Activated CD8-positive, alpha-beta T cell treated with anti-CD3 and anti-CD28 coated beads for 36 hours (primary cell): ENCODE measurements at regions not wholly inside any gene's neighbourhood (a gene's known extent, or its start where the extent isn't known, plus 50 kb on each side); places are given as distances from the start of the nearest gene placed in this dataset.
"Not testable (repeated sequence)": the region's sequence is repeated elsewhere in the genome, so short reads cannot be mapped to it uniquely, and the experiment has no call there.

Experiments
- ATAC-seq: fragments of 200-7000 bp; cut with Tn5 transposase; one replicate; pipeline ENCODE4 v1.10.0; 2021; ENCODE audit warnings: mild to moderate bottlenecking, moderate library complexity
- CTCF ChIA-PET: fragments of 350-600 bp; sonication (Branson Sonifier 250); formaldehyde crosslinking; loops from one replicate; lab custom pipeline; 2021; ENCODE audit warnings: antibody characterized with exemption; lab: Charles Lee
- POLR2A ChIA-PET: fragments of 350-600 bp; sonication (Branson Sonifier 250); formaldehyde crosslinking; loops from one replicate; lab custom pipeline; 2021; ENCODE audit warnings: antibody characterized with exemption; lab: Charles Lee
- DNase-seq: peaks from one replicate; pipeline ENCODE4 v3.0.0-alpha.2; 2020
- H3K27ac Mint-ChIP-seq: one replicate; pipeline ENCODE4 v1.8.0; 2021; ENCODE audit warnings: mild to moderate bottlenecking, mixed read lengths
- H3K27me3 Mint-ChIP-seq: one replicate; pipeline ENCODE4 v1.8.0; 2021; ENCODE audit warnings: mixed read lengths
- H3K36me3 Mint-ChIP-seq: one replicate; pipeline ENCODE4 v1.8.0; 2021; ENCODE audit warnings: low read depth, mixed read lengths
- H3K4me1 Mint-ChIP-seq: one replicate; pipeline ENCODE4 v1.8.0; 2021; ENCODE audit warnings: low read depth, mixed read lengths
- H3K4me3 Mint-ChIP-seq: one replicate; pipeline ENCODE4 v1.8.0; 2021; ENCODE audit warnings: mild to moderate bottlenecking, moderate library complexity, mixed read lengths
- H3K9me3 Mint-ChIP-seq: one replicate; pipeline ENCODE4 v1.8.0; 2021; ENCODE audit warnings: mixed read lengths
- CTCF ChIP-seq: fragments of 200-600 bp; IDR thresholded peaks from one replicate; pipeline ENCODE4 v1.8.0; 2022; ENCODE audit warnings: antibody characterized with exemption, mild to moderate bottlenecking
- intact Hi-C: fragments of 100-400 bp; cut with micrococcal nuclease; formaldehyde crosslinking; loops from one replicate; pipeline ENCODE4 v1.10.0; 2022

GRCh38 chr5:91243852-91244251 lies 139.3 kb downstream of the ARRDC3 start:
- Mint-ChIP-seq H3K9me3 (peaks cover 12% of the 10 kb centered on the region), H3K36me3 (peaks cover 3% of the 10 kb centered on the region), H3K4me1 (peaks cover 4% of the 10 kb centered on the region), H3K27me3 (no peaks in the 10 kb centered on the region), H3K4me3 (no peak overlapping the region), H3K27ac (no peak overlapping the region)
- intact Hi-C loops, result no loop called here
- ChIA-PET CTCF (interaction anchor here (1.2 to 2.9 kb wide), 4 partner anchors 14 to 176 kb away, joined by 3 to 14 read pairs (median 4); no protein-coding TSS in a partner anchor), POLR2A (no interaction called here)
- no peak for DNase-seq
- TF ChIP-seq CTCF, result no peak
- ATAC-seq, result no peak

DNA sequence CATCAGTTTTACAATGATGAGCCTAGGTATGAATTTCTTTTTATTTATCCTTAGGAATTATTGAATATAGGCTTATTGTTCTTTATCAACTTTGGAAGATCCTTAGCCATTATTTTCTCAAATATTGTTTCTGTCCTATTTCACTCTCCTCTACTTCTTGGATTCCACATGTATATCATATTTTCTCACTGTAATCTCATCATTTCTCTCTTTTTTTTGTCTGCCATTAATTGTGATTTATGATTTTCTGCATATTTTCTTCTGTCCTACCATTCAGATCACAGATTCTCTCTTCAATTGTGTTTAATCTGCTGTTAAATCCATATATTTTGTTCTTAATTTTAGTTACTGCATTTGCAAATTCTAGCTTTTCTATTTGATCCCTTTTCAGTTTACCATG lies 139.8 kb downstream of the ARRDC3 start:
- no peak overlapping the region for H3K27ac Mint-ChIP-seq
- no peak overlapping the region for H3K4me3 Mint-ChIP-seq
- H3K4me1 Mint-ChIP-seq, result peaks cover 4% of the 10 kb centered on the region
- intact Hi-C loops, result no loop called here
- TF ChIP-seq CTCF, result no peak
- CTCF ChIA-PET, result interaction anchor here (1.2 to 2.9 kb wide), 5 partner anchors 11 to 176 kb away, joined by 3 to 14 read pairs (median 3); no protein-coding TSS in a partner anchor
- POLR2A ChIA-PET, result no interaction called here
- ATAC-seq (no peak), DNase-seq (no peak)
- peaks cover 3% of the 10 kb centered on the region for H3K36me3 Mint-ChIP-seq
- no peaks in the 10 kb centered on the region for H3K27me3 Mint-ChIP-seq
- peaks cover 12% of the 10 kb centered on the region for H3K9me3 Mint-ChIP-seq

DNA sequence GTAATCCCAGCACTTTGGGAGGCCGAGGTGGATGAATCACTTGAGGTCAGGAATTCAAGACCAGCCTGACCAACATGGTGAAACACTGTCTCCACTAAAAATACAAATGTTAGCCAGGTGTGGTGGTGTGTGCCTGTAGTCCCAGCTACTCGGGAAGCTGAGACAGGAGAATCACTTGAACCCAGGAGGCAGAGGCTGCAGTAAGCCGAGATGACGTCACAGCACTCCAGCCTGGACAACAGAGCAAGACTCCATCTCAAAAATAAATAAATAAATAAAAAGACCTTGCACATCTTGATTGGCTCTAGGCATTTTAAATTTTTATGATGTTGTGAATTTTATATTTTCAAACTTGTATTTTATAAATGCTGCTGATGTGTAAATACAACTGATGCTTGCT lies 141.7 kb downstream of the ARRDC3 start:
- H3K4me1 Mint-ChIP-seq, H3K27ac Mint-ChIP-seq, H3K4me3 Mint-ChIP-seq, H3K36me3 Mint-ChIP-seq, DNase-seq, ATAC-seq, intact Hi-C loops, H3K27me3 Mint-ChIP-seq, POLR2A ChIA-PET: not testable (repeated sequence)
- peaks cover 12% of the 10 kb centered on the region for H3K9me3 Mint-ChIP-seq
- CTCF ChIA-PET, result interaction anchor here (1.4 to 3.0 kb wide), 2 partner anchors 144 to 148 kb away, joined by 3 to 11 read pairs; no protein-coding TSS in a partner anchor

DNA sequence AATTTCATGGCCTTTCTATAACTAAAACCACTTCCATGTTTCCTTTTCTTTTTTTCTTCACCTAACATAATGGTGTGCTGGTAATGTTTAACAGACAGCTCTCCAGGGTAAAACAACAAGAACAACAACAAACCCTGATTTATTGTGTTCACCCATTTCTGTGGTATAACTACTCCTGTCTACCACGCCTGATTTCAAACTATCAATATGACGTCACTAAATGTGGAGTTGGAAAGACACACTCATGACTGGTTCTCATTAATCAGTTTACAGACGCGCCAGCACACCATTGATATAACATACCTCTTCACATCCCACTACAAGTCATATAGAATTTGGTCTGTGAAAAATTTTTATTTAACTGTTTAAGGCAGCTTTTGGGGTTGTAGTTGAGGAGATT lies 142.9 kb downstream of the ARRDC3 start:
- no peaks in the 10 kb centered on the region for H3K27me3 Mint-ChIP-seq
- no peak for TF ChIP-seq CTCF
- no peak overlapping the region for H3K27ac Mint-ChIP-seq
- H3K4me3 Mint-ChIP-seq, result no peak overlapping the region
- ATAC-seq, result no peak
- no peak for DNase-seq
- POLR2A ChIA-PET, result no interaction called here
- H3K36me3 Mint-ChIP-seq, result peaks cover 3% of the 10 kb centered on the region
- H3K9me3 Mint-ChIP-seq, result peaks cover 12% of the 10 kb centered on the region
- CTCF ChIA-PET, result interaction anchor here (3.0 kb wide), 1 partner anchor 145 kb away, joined by 11 read pairs; no protein-coding TSS in a partner anchor
- intact Hi-C loops, result no loop called here
- H3K4me1 Mint-ChIP-seq, result peaks cover 4% of the 10 kb centered on the region

GRCh38 chr5:91235271-91235694 lies 147.8 kb downstream of the ARRDC3 start:
- no peak overlapping the region for H3K4me3 Mint-ChIP-seq
- H3K27ac Mint-ChIP-seq, result no peak overlapping the region
- H3K36me3 Mint-ChIP-seq, result no peaks in the 10 kb centered on the region
- TF ChIP-seq CTCF, result no peak
- peaks cover 3% of the 10 kb centered on the region for H3K4me1 Mint-ChIP-seq
- intact Hi-C loops, result no loop called here
- no peak for DNase-seq
- peaks cover 3% of the 10 kb centered on the region for H3K9me3 Mint-ChIP-seq
- ChIA-PET CTCF (interaction anchor here (1.5 to 4.0 kb wide), 5 partner anchors 9 to 184 kb away, joined by 3 to 27 read pairs (median 6); partner anchors contain the start of gene ARRDC3), POLR2A (interaction anchor here (0.6 to 0.7 kb wide), 2 partner anchors 138 to 150 kb away, joined by 3 read pairs; no protein-coding TSS in a partner anchor)
- H3K27me3 Mint-ChIP-seq, result peaks cover 1% of the 10 kb centered on the region
- no peak for ATAC-seq
